OCI-LY7 (cell line): ENCODE measurements at regions not wholly inside any gene's neighbourhood (a gene's known extent, or its start where the extent isn't known, plus 50 kb on each side); places are given as distances from the start of the nearest gene placed in this dataset.

Experiments used
- BruUV-seq: library from RNA; stranded (reverse); fragments of 400-500 nt; replicated peaks from 2 replicates; lab custom pipeline; 2021; lab: Mats Ljungman, UMichigan
- CTCF ChIA-PET: fragments of 300-600 bp; sonication (Branson Sonifier 250); formaldehyde crosslinking; loops from one replicate; lab custom pipeline; 2022; ENCODE audit warnings: antibody characterized with exemption; ENCODE audit not compliant: unreplicated experiment; lab: Charles Lee
- POLR2A ChIA-PET: fragments of 300-600 bp; sonication (Branson Sonifier 250); formaldehyde crosslinking; loops from one replicate; lab custom pipeline; 2022; ENCODE audit warnings: antibody characterized with exemption; lab: Charles Lee
- DNase-seq: peaks from one replicate; pipeline ENCODE4 v3.0.0-alpha.2; 2015; ENCODE audit warnings: low spot score
- H2AFZ ChIP-seq: fragments of 200-600 bp; sonication (generic), shearing (Covaris generic); 2 replicates; pipeline ENCODE4 v1.6.1; 2014; ENCODE audit warnings: mild to moderate bottlenecking, antibody characterized with exemption, low read length, moderate library complexity
- H3K27ac ChIP-seq: fragments of 200-600 bp; sonication (generic); 2 replicates; pipeline ENCODE4 v1.5.1; 2014; ENCODE audit warnings: mixed run types, low read depth, mild to moderate bottlenecking, moderate library complexity, low read length, inconsistent platforms; ENCODE audit not compliant: poor library complexity, severe bottlenecking
- H3K36me3 ChIP-seq: fragments of 200-600 bp; sonication (generic); 2 replicates; pipeline ENCODE4 v1.6.1; 2014; ENCODE audit warnings: mild to moderate bottlenecking, antibody characterized with exemption, low read length, moderate library complexity, mixed read lengths; ENCODE audit not compliant: insufficient read depth
- H3K4me1 ChIP-seq: fragments of 200-600 bp; sonication (generic); 2 replicates; pipeline ENCODE4 v1.5.1; 2014; ENCODE audit warnings: mild to moderate bottlenecking, low read length; ENCODE audit not compliant: insufficient read depth, poor library complexity, severe bottlenecking
- H3K4me2 ChIP-seq: fragments of 200-600 bp; sonication (generic); 2 replicates; pipeline ENCODE4 v1.6.1; 2014; ENCODE audit warnings: mild to moderate bottlenecking, low read length
- H3K4me3 ChIP-seq: fragments of 200-600 bp; sonication (generic); 2 replicates; pipeline ENCODE4 v1.5.1; 2014; ENCODE audit warnings: mild to moderate bottlenecking, low read depth, low read length; ENCODE audit not compliant: poor library complexity, severe bottlenecking
- H3K79me2 ChIP-seq: fragments of 200-600 bp; sonication (generic); 2 replicates; pipeline ENCODE4 v1.6.1; 2016; ENCODE audit warnings: low read depth, mild to moderate bottlenecking, low read length, moderate library complexity, mixed read lengths; ENCODE audit not compliant: insufficient read depth
- H3K9me2 ChIP-seq: fragments of 200-600 bp; sonication (generic); 2 replicates; pipeline ENCODE4 v1.6.1; 2016; ENCODE audit warnings: mild to moderate bottlenecking, low read length, mixed read lengths; ENCODE audit not compliant: insufficient read depth
- H3K9me3 ChIP-seq: fragments of 200-600 bp; sonication (generic); 2 replicates; pipeline ENCODE4 v1.6.1; 2014; ENCODE audit warnings: mild to moderate bottlenecking, mixed run types, low read length, mixed read lengths
- H4K20me1 ChIP-seq: fragments of 200-600 bp; sonication (generic); 2 replicates; pipeline ENCODE4 v1.6.1; 2014; ENCODE audit warnings: mild to moderate bottlenecking, antibody characterized with exemption, low read length, moderate library complexity, mixed read lengths; ENCODE audit not compliant: insufficient read depth
- EZH2phosphoT487 ChIP-seq: fragments of 200-600 bp; sonication (generic); IDR thresholded peaks from 2 replicates; pipeline ENCODE4 v1.6.1; 2018; ENCODE audit warnings: low read depth, borderline replicate concordance, mild to moderate bottlenecking, mixed run types, antibody characterized with exemption, low read length, moderate library complexity, mixed read lengths
- intact Hi-C: fragments of 100-400 bp; cut with micrococcal nuclease; formaldehyde crosslinking; loops from one replicate; pipeline ENCODE4 v1.10.0; 2022; ENCODE audit not compliant: unreplicated experiment
- TF ChIP-seq, protein P1 (sequence below): fragments of 200-600 bp; sonication (generic); conservative IDR thresholded peaks from 2 replicates; pipeline ENCODE4 v1.5.1; 2014; ENCODE audit warnings: mild to moderate bottlenecking, antibody characterized with exemption, low read length, moderate library complexity, mixed read lengths

- intact Hi-C loops, result no loop called here
- no peak overlapping the region for H2AFZ ChIP-seq
- POLR2A ChIA-PET, result interaction anchor here (1.0 to 1.2 kb wide), 3 partner anchors 9 to 11 kb away, joined by 3 to 6 read pairs (median 3); no protein-coding TSS in a partner anchor
Measured at GRCh38 chr12:105765053-105766014, 373.4 kb downstream of the NUAK1 start.

GRCh38 chr12:105766029-105766428 lies 372.7 kb downstream of the NUAK1 start:
- H3K9me3 ChIP-seq, result no peaks in the 10 kb centered on the region
- DNase-seq, result no peak
- H3K36me3 ChIP-seq, result no peaks in the 10 kb centered on the region
- H2AFZ ChIP-seq, result no peak overlapping the region
- intact Hi-C loops, result no loop called here
- H3K4me3 ChIP-seq, result no peak overlapping the region
- H3K4me1 ChIP-seq, result no peaks in the 10 kb centered on the region
- no peaks in the 10 kb centered on the region for H4K20me1 ChIP-seq
- BruUV-seq, result no TSS peak
- H3K9me2 ChIP-seq, result no peaks in the 10 kb centered on the region
- no peak for TF ChIP-seq EZH2phosphoT487
- TF ChIP-seq, protein P1, sequence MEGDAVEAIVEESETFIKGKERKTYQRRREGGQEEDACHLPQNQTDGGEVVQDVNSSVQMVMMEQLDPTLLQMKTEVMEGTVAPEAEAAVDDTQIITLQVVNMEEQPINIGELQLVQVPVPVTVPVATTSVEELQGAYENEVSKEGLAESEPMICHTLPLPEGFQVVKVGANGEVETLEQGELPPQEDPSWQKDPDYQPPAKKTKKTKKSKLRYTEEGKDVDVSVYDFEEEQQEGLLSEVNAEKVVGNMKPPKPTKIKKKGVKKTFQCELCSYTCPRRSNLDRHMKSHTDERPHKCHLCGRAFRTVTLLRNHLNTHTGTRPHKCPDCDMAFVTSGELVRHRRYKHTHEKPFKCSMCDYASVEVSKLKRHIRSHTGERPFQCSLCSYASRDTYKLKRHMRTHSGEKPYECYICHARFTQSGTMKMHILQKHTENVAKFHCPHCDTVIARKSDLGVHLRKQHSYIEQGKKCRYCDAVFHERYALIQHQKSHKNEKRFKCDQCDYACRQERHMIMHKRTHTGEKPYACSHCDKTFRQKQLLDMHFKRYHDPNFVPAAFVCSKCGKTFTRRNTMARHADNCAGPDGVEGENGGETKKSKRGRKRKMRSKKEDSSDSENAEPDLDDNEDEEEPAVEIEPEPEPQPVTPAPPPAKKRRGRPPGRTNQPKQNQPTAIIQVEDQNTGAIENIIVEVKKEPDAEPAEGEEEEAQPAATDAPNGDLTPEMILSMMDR, result no peak
- ChIA-PET CTCF (no interaction called here), POLR2A (no interaction called here)
- H3K27ac ChIP-seq, result no peak overlapping the region
- H3K4me2 ChIP-seq, result no peak overlapping the region
- no peaks in the 10 kb centered on the region for H3K79me2 ChIP-seq

More at GRCh38 chr12:105765053-105766014, 373.4 kb downstream of the NUAK1 start:
- H3K4me3 ChIP-seq, result no peak overlapping the region
- no peaks in the 10 kb centered on the region for H4K20me1 ChIP-seq
- H3K27ac ChIP-seq, result no peak overlapping the region
- BruUV-seq, result no TSS peak
- no peaks in the 10 kb centered on the region for H3K4me1 ChIP-seq
- no peak for TF ChIP-seq EZH2phosphoT487
- TF ChIP-seq, protein P1, result no peak
- H3K9me2 ChIP-seq, result no peaks in the 10 kb centered on the region
- DNase-seq, result no peak
- CTCF ChIA-PET, result no interaction called here
- H3K36me3 ChIP-seq, result no peaks in the 10 kb centered on the region
- H3K9me3 ChIP-seq, result no peaks in the 10 kb centered on the region
- no peak overlapping the region for H3K4me2 ChIP-seq
- no peaks in the 10 kb centered on the region for H3K79me2 ChIP-seq

DNA sequence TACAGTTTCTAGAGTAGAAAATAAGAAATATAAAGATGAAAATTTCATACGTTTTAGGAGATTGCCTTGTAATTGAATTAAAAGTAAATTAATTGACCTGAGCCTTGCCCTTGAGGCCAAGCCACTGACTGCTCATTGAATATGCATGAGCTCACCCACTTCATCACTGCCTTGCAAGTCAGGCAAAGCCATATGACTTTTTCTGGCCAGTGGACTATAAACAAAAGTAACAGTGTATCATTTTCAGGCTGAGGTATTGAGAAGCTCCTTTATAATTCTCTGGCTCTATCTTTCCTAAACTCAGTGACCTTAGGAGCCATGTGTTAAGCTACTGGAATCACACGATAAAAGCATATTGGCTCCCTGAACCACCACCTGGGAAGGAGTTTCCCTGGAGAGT lies 369.3 kb downstream of the NUAK1 start:
- Histone ChIP-seq H3K27ac (no peak overlapping the region), H3K79me2 (no peaks in the 10 kb centered on the region), H3K4me1 (no peaks in the 10 kb centered on the region), H3K4me3 (no peak overlapping the region), H3K36me3 (no peaks in the 10 kb centered on the region), H3K9me3 (no peaks in the 10 kb centered on the region), H4K20me1 (no peaks in the 10 kb centered on the region), H3K9me2 (no peaks in the 10 kb centered on the region), H3K4me2 (no peak overlapping the region), H2AFZ (no peak overlapping the region)
- CTCF ChIA-PET, result no interaction called here
- BruUV-seq, result no TSS peak
- POLR2A ChIA-PET, result interaction anchor here (0.6 kb wide), 1 partner anchor 18 kb away, joined by 4 read pairs; no protein-coding TSS in a partner anchor
- intact Hi-C loops, result no loop called here
- DNase-seq, result no peak
- TF ChIP-seq, protein P1, result no peak
- TF ChIP-seq EZH2phosphoT487, result no peak
